Esophagus squamous epithelium (tissue), 5 donors: ENCODE measurements at regions not wholly inside any gene's neighbourhood (a gene's known extent, or its start where the extent isn't known, plus 50 kb on each side); places are given as distances from the start of the nearest gene placed in this dataset.

Experiments used
- DNase-seq: peaks from one replicate; lab custom pipeline; 2025; lab: John Stamatoyannopoulos, UW
- H3K27ac ChIP-seq, 4 donors: fragments of 200-600 bp; sonication (generic); one replicate each; pipeline ENCODE4 v1.5.1; 2016 to 2019; ENCODE audit warnings: mild to moderate bottlenecking in 1 of 4
- H3K27me3 ChIP-seq, 4 donors: fragments of 200-600 bp; sonication (generic); 1 replicate in 3 of 4; 2 replicates in 1 of 4; pipeline versions ENCODE4 v1.5.1 to v1.6.0; 2017 to 2021; ENCODE audit warnings: antibody characterized with exemption in 1 of 4
- H3K36me3 ChIP-seq, 3 donors: fragments of 200-600 bp; sonication (generic); one replicate each; pipeline ENCODE4 v1.5.1; 2016 to 2019
- H3K4me1 ChIP-seq, 3 donors: fragments of 200-600 bp; sonication (generic); one replicate each; pipeline ENCODE4 v1.5.1; 2017 to 2019
- H3K4me3 ChIP-seq, 4 donors: fragments of 200-600 bp; sonication (generic); 1 replicate in 3 of 4; 2 replicates in 1 of 4; pipeline ENCODE4 v1.5.1; 2016 to 2019; ENCODE audit warnings: mild to moderate bottlenecking in 2 of 4, moderate library complexity in 1 of 4
- H3K9me3 ChIP-seq, 3 donors: fragments of 200-600 bp; sonication (generic); one replicate each; pipeline ENCODE4 v1.5.1; 2016 to 2019
- CTCF ChIP-seq, 6 experiments: fragments of 450-650 bp in 4 of 6; fragments of 200-600 bp in 2 of 6; sonication (generic) in 2 of 6; IDR thresholded peaks; one replicate each; pipeline ENCODE4 v1.5.1; 2016 to 2019; ENCODE audit warnings: antibody characterized with exemption in 6 of 6, mild to moderate bottlenecking in 4 of 6, moderate library complexity in 4 of 6
- POLR2A ChIP-seq, 4 donors: fragments of 450-650 bp; IDR thresholded peaks; one replicate each; pipeline ENCODE4 v1.6.1; 2017; ENCODE audit warnings: antibody characterized with exemption in 4 of 4, mild to moderate bottlenecking in 4 of 4, moderate library complexity in 3 of 4
- WGBS, 2 donors: methylation state at CpG; one replicate each; pipeline ENCODE4 v1.1.5; 2018; 5-methylcytosine and 5-hydroxymethylcytosine counted together
- intact Hi-C: fragments of 100-400 bp; cut with DNase I; formaldehyde crosslinking; loops from one replicate; pipeline ENCODE4 v1.15.0; 2022
- donor health status: DM: yes; HTN: yes; CAD: no.

GRCh38 chr5:123856766-123857165 lies 344.8 kb downstream of the CSNK1G3 start:
- Histone ChIP-seq H3K9me3 (no peaks in the 10 kb centered on the region), H3K36me3 (no peaks in the 10 kb centered on the region), H3K4me3 (no peak overlapping the region), H3K27me3 (no peaks in the 10 kb centered on the region), H3K27ac (no peak overlapping the region), H3K4me1 (no peaks in the 10 kb centered on the region)
- DNase-seq: no peak
- 25 to 64% methylated on average over 1 of the region's 1 CpG for WGBS, 2 donors
- TF ChIP-seq POLR2A (IDR thresholded peaks at IDR 0.05) (no peak), CTCF (IDR thresholded peaks at IDR 0.05) (no peak)
- intact Hi-C loops: no loop called here

- no peak for TF ChIP-seq CTCF (IDR thresholded peaks at IDR 0.05)
- TF ChIP-seq POLR2A (IDR thresholded peaks at IDR 0.05): no peak
- H3K9me3 ChIP-seq: peaks cover 0 to 5% (median 0%) of the 10 kb centered on the region in 3 donors
- no peaks in the 10 kb centered on the region for H3K36me3 ChIP-seq
- H3K27ac ChIP-seq: no peak overlapping the region
- no peak overlapping the region for H3K4me3 ChIP-seq
- DNase-seq: no peak
- H3K27me3 ChIP-seq: no peaks in the 10 kb centered on the region
- no peaks in the 10 kb centered on the region for H3K4me1 ChIP-seq
- intact Hi-C loops: no loop called here
These were observed 343.6 kb downstream of the CSNK1G3 start for GRCh38 chr5:123855609-123856008.

GRCh38 chr5:123845356-123846100 lies 333.6 kb downstream of the CSNK1G3 start:
- no peaks in the 10 kb centered on the region for H3K4me1 ChIP-seq
- WGBS, 2 donors: 66 to 81% methylated on average over 6 of the region's 6 CpGs
- intact Hi-C loops: no loop called here

GRCh38 chr5:123844873-123845272 lies 332.9 kb downstream of the CSNK1G3 start:
- intact Hi-C loops: no loop called here
- H3K9me3 ChIP-seq: no peaks in the 10 kb centered on the region
- no peak for DNase-seq
- no peak overlapping the region for H3K27ac ChIP-seq
- H3K4me1 ChIP-seq: no peaks in the 10 kb centered on the region
- no peak overlapping the region for H3K4me3 ChIP-seq
- H3K36me3 ChIP-seq: no peaks in the 10 kb centered on the region
- WGBS, 2 donors: 88% methylated on average over 1 of the region's 1 CpG
- no peaks in the 10 kb centered on the region for H3K27me3 ChIP-seq
- TF ChIP-seq CTCF (IDR thresholded peaks at IDR 0.05): no peak
- no peak for TF ChIP-seq POLR2A (IDR thresholded peaks at IDR 0.05)

More at GRCh38 chr5:123845356-123846100, 333.6 kb downstream of the CSNK1G3 start:
- H3K9me3 ChIP-seq: no peaks in the 10 kb centered on the region
- H3K27ac ChIP-seq: no peak overlapping the region
- no peaks in the 10 kb centered on the region for H3K36me3 ChIP-seq
- no peak overlapping the region for H3K4me3 ChIP-seq
- no peaks in the 10 kb centered on the region for H3K27me3 ChIP-seq
- TF ChIP-seq CTCF (IDR thresholded peaks at IDR 0.05) (no peak), POLR2A (IDR thresholded peaks at IDR 0.05) (no peak)
- DNase-seq: no peak

- no peak for DNase-seq
- no peak overlapping the region for H3K27ac ChIP-seq
- no peak overlapping the region for H3K4me3 ChIP-seq
- TF ChIP-seq CTCF (IDR thresholded peaks at IDR 0.05): no peak
- no peak for TF ChIP-seq POLR2A (IDR thresholded peaks at IDR 0.05)
- H3K36me3 ChIP-seq: no peaks in the 10 kb centered on the region
- WGBS, 2 donors: 62 to 70% methylated on average over 4 of the region's 4 CpGs
- intact Hi-C loops: no loop called here
- no peaks in the 10 kb centered on the region for H3K4me1 ChIP-seq
- H3K9me3 ChIP-seq: no peaks in the 10 kb centered on the region
- H3K27me3 ChIP-seq: no peaks in the 10 kb centered on the region
These were observed 323.4 kb downstream of the CSNK1G3 start for GRCh38 chr5:123835421-123835820.
